HEK293T (cell line): ENCODE measurements at regions not wholly inside any gene's neighbourhood (a gene's known extent, or its start where the extent isn't known, plus 50 kb on each side); places are given as distances from the start of the nearest gene placed in this dataset.

ENCODE experiments used
- CTCF ChIA-PET: fragments of 350-600 bp; formaldehyde crosslinking; extraction: SDS; loops from one replicate; lab custom pipeline; 2021; ENCODE audit warnings: antibody characterized with exemption, inconsistent platforms; lab: Yijun Ruan, JAX
- POLR2A ChIA-PET: fragments of 350-600 bp; formaldehyde crosslinking; extraction: SDS; loops from one replicate; lab custom pipeline; 2020; ENCODE audit warnings: antibody characterized with exemption, inconsistent platforms; lab: Yijun Ruan, JAX
- DNase-seq: peaks from one replicate; pipeline ENCODE4 v3.0.0; 2012; ENCODE audit warnings: mixed read lengths; ENCODE audit errors: extremely low spot score
- ARNT ChIP-seq: fragments of 450-650 bp; IDR thresholded peaks from 2 replicates; pipeline ENCODE4 v1.6.1; 2017; ENCODE audit warnings: mild to moderate bottlenecking
- BHLHE40 ChIP-seq: fragments of 450-650 bp; IDR thresholded peaks from 2 replicates; pipeline ENCODE4 v1.6.1; 2016; ENCODE audit warnings: mild to moderate bottlenecking, moderate library complexity, borderline replicate concordance
- CTBP1 ChIP-seq: fragments of 450-650 bp; IDR thresholded peaks from 2 replicates; pipeline ENCODE4 v1.6.1; 2016; ENCODE audit warnings: borderline replicate concordance
- ELF4 ChIP-seq: fragments of 450-650 bp; IDR thresholded peaks from 2 replicates; pipeline ENCODE4 v1.6.1; 2017; ENCODE audit warnings: antibody characterized with exemption
- FOXA1 ChIP-seq: fragments of 450-650 bp; IDR thresholded peaks from 2 replicates; pipeline ENCODE4 v1.6.1; 2016; ENCODE audit warnings: mild to moderate bottlenecking
- FOXK2 ChIP-seq: fragments of 450-650 bp; IDR thresholded peaks from 2 replicates; pipeline ENCODE4 v1.6.1; 2016; ENCODE audit warnings: mild to moderate bottlenecking
- FOXM1 ChIP-seq: fragments of 450-650 bp; IDR thresholded peaks from 2 replicates; pipeline ENCODE4 v1.6.1; 2017; ENCODE audit warnings: mild to moderate bottlenecking, borderline replicate concordance
- HDGF ChIP-seq: fragments of 450-650 bp; IDR thresholded peaks from 2 replicates; pipeline ENCODE4 v1.6.1; 2017; ENCODE audit warnings: antibody characterized with exemption, borderline replicate concordance
- L3MBTL2 ChIP-seq: fragments of 450-650 bp; conservative IDR thresholded peaks from 2 replicates; pipeline ENCODE4 v1.6.1; 2016; ENCODE audit warnings: mild to moderate bottlenecking
- LEF1 ChIP-seq: fragments of 450-650 bp; IDR thresholded peaks from 2 replicates; pipeline ENCODE4 v1.6.1; 2017; ENCODE audit warnings: mild to moderate bottlenecking, borderline replicate concordance
- NFRKB ChIP-seq: fragments of 450-650 bp; IDR thresholded peaks from 2 replicates; pipeline ENCODE4 v1.6.1; 2016; ENCODE audit warnings: mild to moderate bottlenecking, moderate library complexity
- PKNOX1 ChIP-seq: fragments of 450-650 bp; IDR thresholded peaks from 2 replicates; pipeline ENCODE4 v1.6.1; 2016
- SP1 ChIP-seq: fragments of 450-650 bp; IDR thresholded peaks from 2 replicates; pipeline ENCODE4 v1.6.1; 2017
- SUZ12 ChIP-seq: fragments of 450-650 bp; IDR thresholded peaks from 2 replicates; pipeline ENCODE4 v1.6.1; 2016; ENCODE audit warnings: mild to moderate bottlenecking
- TARDBP ChIP-seq: fragments of 450-650 bp; IDR thresholded peaks from 2 replicates; pipeline ENCODE4 v1.6.1; 2016
- ZNF384 ChIP-seq: fragments of 450-650 bp; IDR thresholded peaks from 2 replicates; pipeline ENCODE4 v1.6.1; 2016

DNA sequence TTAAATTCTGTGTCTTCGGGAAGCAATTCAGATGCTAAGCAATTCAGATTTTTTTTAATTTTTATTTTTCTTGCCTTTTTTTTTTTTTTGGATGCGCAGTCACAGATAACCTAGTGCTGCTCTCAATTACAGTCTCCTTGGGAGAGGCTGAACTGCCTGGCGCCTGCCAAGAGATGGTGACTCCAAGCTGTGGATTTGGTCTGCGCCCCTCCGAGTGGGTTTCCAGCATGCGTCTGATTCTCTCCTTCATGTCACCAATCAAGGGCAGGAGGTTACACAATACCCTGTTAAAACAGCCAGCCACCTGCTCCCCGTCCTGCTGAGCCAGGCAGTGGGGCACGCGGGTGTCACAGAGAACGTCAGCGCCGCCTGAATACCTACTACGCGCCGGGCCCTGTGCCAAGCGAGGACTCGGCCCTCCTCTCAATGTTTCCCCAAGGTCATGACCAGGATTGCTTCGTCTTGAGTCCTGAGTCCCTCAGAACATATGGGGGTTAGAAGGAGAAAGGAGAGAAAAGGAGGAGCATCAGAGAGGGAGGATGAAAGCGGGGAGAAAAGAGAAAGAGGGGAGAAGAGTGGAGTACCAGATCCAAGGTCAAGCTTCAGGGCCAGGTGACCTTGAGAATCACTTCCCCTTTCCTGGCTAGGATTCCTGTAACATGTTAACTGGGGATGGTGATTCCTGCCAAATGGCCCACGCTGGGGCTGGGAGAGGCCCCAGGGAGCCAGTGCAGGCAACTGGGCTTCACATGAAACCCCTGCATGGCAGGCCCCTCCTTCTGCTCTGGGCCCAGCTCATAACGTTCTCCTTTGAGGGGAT is 213.6 kb downstream of the URI1 start:
- ChIA-PET CTCF (no interaction called here), POLR2A (no interaction called here)
- no peak for DNase-seq
- TF ChIP-seq CTBP1: no peak
- TF ChIP-seq NFRKB: no peak
- TF ChIP-seq FOXM1: no peak
- TF ChIP-seq FOXA1: no peak
- no peak for TF ChIP-seq HDGF
- TF ChIP-seq ARNT: no peak
- TF ChIP-seq L3MBTL2: no peak
- no peak for TF ChIP-seq SUZ12

- DNase-seq: no peak
- no peak for TF ChIP-seq CTBP1
- ChIA-PET CTCF (no interaction called here), POLR2A (no interaction called here)
Measured at GRCh38 chr19:30156646-30157045, 214.6 kb downstream of the URI1 start.

GRCh38 chr19:30158067-30158892 is 213.9 kb upstream of the ZNF536 start:
- ChIA-PET POLR2A (no interaction called here), CTCF (no interaction called here)
- DNase-seq: no peak
- TF ChIP-seq ELF4: no peak
- TF ChIP-seq ZNF384: no peak

DNA sequence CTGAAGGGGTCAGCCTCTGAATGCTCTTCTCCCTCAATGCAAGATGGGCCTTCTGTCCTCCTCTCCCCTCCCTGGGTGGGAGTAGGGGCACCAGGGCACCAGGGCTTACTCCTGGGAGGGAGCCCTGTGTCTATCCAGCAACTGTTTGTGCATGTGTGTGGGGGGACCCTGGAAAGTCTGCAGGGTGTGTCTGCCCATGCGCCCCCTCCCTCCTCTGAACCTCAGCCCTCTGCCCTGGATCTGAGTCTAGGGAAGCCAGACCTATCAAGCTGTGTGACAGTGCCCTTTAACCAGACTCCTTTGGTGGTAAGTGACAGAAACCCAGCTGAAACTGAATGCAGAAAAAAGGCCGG is 213.3 kb upstream of the ZNF536 start:
- ChIA-PET CTCF (no interaction called here), POLR2A (no interaction called here)
- no peak for DNase-seq
- no peak for TF ChIP-seq CTBP1
- TF ChIP-seq ELF4: no peak
- TF ChIP-seq LEF1: no peak
- no peak for TF ChIP-seq L3MBTL2

DNA sequence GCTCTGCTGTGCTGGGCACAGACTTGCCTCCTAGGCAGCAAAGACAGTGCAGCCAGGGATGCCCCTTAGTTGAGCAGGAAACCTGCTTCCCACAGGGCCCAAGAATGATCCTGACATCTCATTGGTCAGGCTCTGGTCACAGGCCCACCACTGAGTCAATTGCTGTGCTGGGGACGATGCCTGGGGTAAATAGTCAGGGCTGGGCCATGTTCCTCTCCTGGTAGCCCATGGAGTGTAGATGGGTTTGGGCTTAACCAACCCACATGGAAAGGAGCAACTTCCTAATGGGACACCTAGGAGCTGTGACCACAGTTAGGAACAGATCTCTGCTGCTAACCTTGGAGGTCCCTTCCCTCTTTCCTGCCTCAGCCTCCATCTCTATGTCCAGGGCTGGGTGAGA is 212.5 kb upstream of the ZNF536 start:
- POLR2A ChIA-PET: no interaction called here
- no peak for DNase-seq
- no peak for TF ChIP-seq HDGF
- TF ChIP-seq CTBP1: no peak
- no peak for TF ChIP-seq FOXM1
- no peak for TF ChIP-seq FOXA1
- no peak for TF ChIP-seq FOXK2
- TF ChIP-seq SP1: no peak
- CTCF ChIA-PET: no interaction called here

DNA sequence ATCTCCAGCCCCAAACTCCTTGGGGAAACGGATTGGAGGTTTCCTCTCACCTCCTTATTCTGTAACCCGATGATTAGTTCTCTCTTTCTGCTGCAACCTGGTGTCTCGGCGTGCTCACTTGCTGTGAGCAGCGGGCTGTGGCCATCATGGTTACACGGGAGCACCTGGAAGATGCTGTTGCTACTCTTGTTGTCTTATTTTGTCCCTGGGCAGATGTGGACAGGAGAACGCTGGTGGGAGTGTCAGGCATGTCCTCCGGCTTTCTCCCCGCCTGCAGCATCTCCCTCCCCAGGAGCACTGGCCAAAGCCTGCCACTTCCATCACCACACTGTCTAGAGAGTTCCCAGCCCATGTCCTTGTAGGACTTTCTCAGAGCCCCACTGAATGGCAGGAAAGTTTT is 211.8 kb upstream of the ZNF536 start:
- ChIA-PET CTCF (no interaction called here), POLR2A (no interaction called here)
- no peak for DNase-seq
- TF ChIP-seq ARNT: no peak
- no peak for TF ChIP-seq L3MBTL2
- no peak for TF ChIP-seq CTBP1
- TF ChIP-seq FOXM1: no peak
- TF ChIP-seq ELF4: no peak
- no peak for TF ChIP-seq SP1
- TF ChIP-seq HDGF: no peak
- no peak for TF ChIP-seq BHLHE40
- no peak for TF ChIP-seq FOXA1
- no peak for TF ChIP-seq SUZ12
- no peak for TF ChIP-seq PKNOX1
- TF ChIP-seq ZNF384: no peak
- no peak for TF ChIP-seq FOXK2
- no peak for TF ChIP-seq LEF1
- no peak for TF ChIP-seq TARDBP
- TF ChIP-seq NFRKB: no peak

DNA sequence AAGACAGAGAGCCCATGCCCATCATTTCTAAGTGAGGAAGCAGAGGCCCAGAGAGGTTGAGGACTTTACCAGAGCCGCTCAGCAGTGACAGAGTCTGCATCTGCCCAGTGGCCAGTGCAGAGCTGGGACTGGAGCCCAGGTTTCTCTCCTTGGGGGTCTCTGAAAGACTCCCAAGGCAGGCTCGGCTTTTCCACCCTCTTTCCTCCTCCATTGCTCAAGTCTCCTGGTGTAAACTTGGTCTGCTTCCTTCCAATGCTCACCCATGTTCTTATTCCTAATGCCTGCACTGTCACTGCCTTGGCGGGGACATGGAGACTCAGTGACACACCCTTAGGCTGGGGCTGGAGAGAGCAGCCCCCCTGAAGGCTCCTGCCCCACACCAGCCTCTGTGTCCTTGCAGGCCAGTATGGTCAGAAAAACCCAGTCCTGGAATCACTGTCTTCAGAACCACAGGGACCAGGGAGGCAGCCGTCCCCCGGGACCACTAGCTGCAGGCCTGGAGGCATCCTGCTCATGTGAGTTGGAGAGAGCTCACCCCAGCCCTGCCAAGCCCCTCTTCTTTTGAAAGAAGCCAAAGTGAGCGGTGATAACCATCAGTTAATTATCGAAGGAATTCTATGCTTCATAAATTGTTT is 211.0 kb upstream of the ZNF536 start:
- POLR2A ChIA-PET: no interaction called here
- CTCF ChIA-PET: no interaction called here
- TF ChIP-seq FOXM1 (no peak), CTBP1 (no peak), SP1 (no peak), ZNF384 (no peak), BHLHE40 (no peak), HDGF (no peak), LEF1 (no peak), NFRKB (no peak), ARNT (no peak), PKNOX1 (no peak), L3MBTL2 (no peak), SUZ12 (no peak)
- DNase-seq: no peak
